ENCODE measurements at regions not wholly inside any gene's neighbourhood (a gene's known extent, or its start where the extent isn't known, plus 50 kb on each side); places are given as distances from the start of the nearest gene placed in this dataset.

GRCh38 chr3:162774613-162775100, 1278.0 kb downstream of the OTOL1 start:
- DNase-seq (no peak), ATAC-seq (no peak)
- Mint-ChIP-seq H3K4me1 (no peaks in the 10 kb centered on the region), H3K4me3 (no peak overlapping the region), H3K27me3 (no peaks in the 10 kb centered on the region), H3K36me3 (ENCODE audit: low read depth) (no peaks in the 10 kb centered on the region), H3K27ac (no peak overlapping the region)
- H3K9me3 ChIP-seq (ENCODE audit: control insufficient read depth, low read length, poor library complexity, severe bottlenecking) = no peaks in the 10 kb centered on the region

- H3K27ac Mint-ChIP-seq = no peak overlapping the region
- H3K4me3 Mint-ChIP-seq = no peak overlapping the region
- no peak for DNase-seq
- H3K9me3 ChIP-seq (ENCODE audit: control insufficient read depth, low read length, poor library complexity, severe bottlenecking) = no peaks in the 10 kb centered on the region
- no peaks in the 10 kb centered on the region for H3K27me3 Mint-ChIP-seq
- no peaks in the 10 kb centered on the region for H3K36me3 Mint-ChIP-seq (ENCODE audit: low read depth)
- no peaks in the 10 kb centered on the region for H3K4me1 Mint-ChIP-seq
- no peak for ATAC-seq
Measured at GRCh38 chr3:162776148-162776547, 1279.5 kb downstream of the OTOL1 start.

GRCh38 chr3:162777118-162777517, 1280.5 kb downstream of the OTOL1 start:
- DNase-seq (no peak), ATAC-seq (no peak)
- no peaks in the 10 kb centered on the region for H3K9me3 ChIP-seq (ENCODE audit: control insufficient read depth, low read length, poor library complexity, severe bottlenecking)
- H3K27me3 Mint-ChIP-seq = no peaks in the 10 kb centered on the region
- no peaks in the 10 kb centered on the region for H3K36me3 Mint-ChIP-seq (ENCODE audit: low read depth)
- H3K27ac Mint-ChIP-seq = no peak overlapping the region
- H3K4me1 Mint-ChIP-seq = no peaks in the 10 kb centered on the region
- no peak overlapping the region for H3K4me3 Mint-ChIP-seq

- no peak for DNase-seq
- Mint-ChIP-seq H3K4me3 (no peak overlapping the region), H3K27me3 (no peaks in the 10 kb centered on the region), H3K4me1 (no peaks in the 10 kb centered on the region), H3K36me3 (ENCODE audit: low read depth) (no peaks in the 10 kb centered on the region), H3K27ac (no peak overlapping the region)
- no peaks in the 10 kb centered on the region for H3K9me3 ChIP-seq (ENCODE audit: control insufficient read depth, low read length, poor library complexity, severe bottlenecking)
- no peak for ATAC-seq
Measured at GRCh38 chr3:162780313-162780712, 1283.7 kb downstream of the OTOL1 start.

GRCh38 chr3:162799910-162800309, 1303.3 kb downstream of the OTOL1 start:
- Mint-ChIP-seq H3K27ac (no peak overlapping the region), H3K4me3 (no peak overlapping the region), H3K36me3 (ENCODE audit: low read depth) (no peaks in the 10 kb centered on the region), H3K4me1 (no peaks in the 10 kb centered on the region), H3K27me3 (no peaks in the 10 kb centered on the region)
- no peak for ATAC-seq
- DNase-seq = no peak
- no peaks in the 10 kb centered on the region for H3K9me3 ChIP-seq (ENCODE audit: control insufficient read depth, low read length, poor library complexity, severe bottlenecking)

GRCh38 chr3:162802228-162802965, 1305.8 kb downstream of the OTOL1 start:
- no peaks in the 10 kb centered on the region for H3K27me3 Mint-ChIP-seq
- H3K4me1 Mint-ChIP-seq = no peaks in the 10 kb centered on the region
- H3K9me3 ChIP-seq (ENCODE audit: control insufficient read depth, low read length, poor library complexity, severe bottlenecking) = no peaks in the 10 kb centered on the region
- H3K27ac Mint-ChIP-seq = no peak overlapping the region
- DNase-seq (no peak), ATAC-seq (no peak)
- H3K4me3 Mint-ChIP-seq = no peak overlapping the region
- no peaks in the 10 kb centered on the region for H3K36me3 Mint-ChIP-seq (ENCODE audit: low read depth)

GRCh38 chr3:162810776-162811175, 1314.2 kb downstream of the OTOL1 start:
- H3K27me3 Mint-ChIP-seq = no peaks in the 10 kb centered on the region
- H3K36me3 Mint-ChIP-seq (ENCODE audit: low read depth) = no peaks in the 10 kb centered on the region
- H3K27ac Mint-ChIP-seq = no peak overlapping the region
- DNase-seq (no peak), ATAC-seq (no peak)
- no peaks in the 10 kb centered on the region for H3K4me1 Mint-ChIP-seq
- no peak overlapping the region for H3K4me3 Mint-ChIP-seq
- H3K9me3 ChIP-seq (ENCODE audit: control insufficient read depth, low read length, poor library complexity, severe bottlenecking) = no peaks in the 10 kb centered on the region

GRCh38 chr3:162842549-162843216, 1346.1 kb downstream of the OTOL1 start:
- no peak for ATAC-seq
- H3K9me3 ChIP-seq (ENCODE audit: control insufficient read depth, low read length, poor library complexity, severe bottlenecking) = no peaks in the 10 kb centered on the region
- no peak overlapping the region for H3K27ac Mint-ChIP-seq
- H3K27me3 Mint-ChIP-seq = no peaks in the 10 kb centered on the region
- H3K4me1 Mint-ChIP-seq = no peaks in the 10 kb centered on the region
- no peaks in the 10 kb centered on the region for H3K36me3 Mint-ChIP-seq (ENCODE audit: low read depth)
- no peak overlapping the region for H3K4me3 Mint-ChIP-seq
- no peak for DNase-seq

GRCh38 chr3:162845918-162846317, 1349.3 kb downstream of the OTOL1 start:
- no peaks in the 10 kb centered on the region for H3K36me3 Mint-ChIP-seq (ENCODE audit: low read depth)
- no peak overlapping the region for H3K27ac Mint-ChIP-seq
- no peaks in the 10 kb centered on the region for H3K27me3 Mint-ChIP-seq
- no peaks in the 10 kb centered on the region for H3K9me3 ChIP-seq (ENCODE audit: control insufficient read depth, low read length, poor library complexity, severe bottlenecking)
- H3K4me3 Mint-ChIP-seq = no peak overlapping the region
- DNase-seq (no peak), ATAC-seq (no peak)
- no peaks in the 10 kb centered on the region for H3K4me1 Mint-ChIP-seq

- no peaks in the 10 kb centered on the region for H3K27me3 Mint-ChIP-seq
- ATAC-seq (no peak), DNase-seq (no peak)
- no peaks in the 10 kb centered on the region for H3K4me1 Mint-ChIP-seq
- no peak overlapping the region for H3K4me3 Mint-ChIP-seq
- no peak overlapping the region for H3K27ac Mint-ChIP-seq
- H3K36me3 Mint-ChIP-seq (ENCODE audit: low read depth) = no peaks in the 10 kb centered on the region
- no peaks in the 10 kb centered on the region for H3K9me3 ChIP-seq (ENCODE audit: control insufficient read depth, low read length, poor library complexity, severe bottlenecking)
Measured at GRCh38 chr3:162847511-162847910, 1350.9 kb downstream of the OTOL1 start.

- Mint-ChIP-seq H3K27ac (no peak overlapping the region), H3K36me3 (ENCODE audit: low read depth) (no peaks in the 10 kb centered on the region), H3K4me1 (no peaks in the 10 kb centered on the region), H3K4me3 (no peak overlapping the region), H3K27me3 (no peaks in the 10 kb centered on the region)
- ATAC-seq = no peak
- no peaks in the 10 kb centered on the region for H3K9me3 ChIP-seq (ENCODE audit: control insufficient read depth, low read length, poor library complexity, severe bottlenecking)
- no peak for DNase-seq
Measured at GRCh38 chr3:162863579-162863978, 1367.0 kb downstream of the OTOL1 start.

GRCh38 chr3:162865466-162865865, 1368.9 kb downstream of the OTOL1 start:
- H3K27me3 Mint-ChIP-seq = no peaks in the 10 kb centered on the region
- H3K9me3 ChIP-seq (ENCODE audit: control insufficient read depth, low read length, poor library complexity, severe bottlenecking) = no peaks in the 10 kb centered on the region
- H3K27ac Mint-ChIP-seq = no peak overlapping the region
- no peak for DNase-seq
- no peak for ATAC-seq
- no peaks in the 10 kb centered on the region for H3K36me3 Mint-ChIP-seq (ENCODE audit: low read depth)
- H3K4me3 Mint-ChIP-seq = no peak overlapping the region
- H3K4me1 Mint-ChIP-seq = no peaks in the 10 kb centered on the region

- ATAC-seq (no peak), DNase-seq (no peak)
- Mint-ChIP-seq H3K4me3 (no peak overlapping the region), H3K27ac (no peak overlapping the region), H3K4me1 (no peaks in the 10 kb centered on the region), H3K27me3 (no peaks in the 10 kb centered on the region), H3K36me3 (ENCODE audit: low read depth) (no peaks in the 10 kb centered on the region)
- no peaks in the 10 kb centered on the region for H3K9me3 ChIP-seq (ENCODE audit: control insufficient read depth, low read length, poor library complexity, severe bottlenecking)
Measured at GRCh38 chr3:162879021-162879562, 1382.5 kb downstream of the OTOL1 start.

- no peak for ATAC-seq
- no peak overlapping the region for H3K27ac Mint-ChIP-seq
- no peak for DNase-seq
- H3K27me3 Mint-ChIP-seq = no peaks in the 10 kb centered on the region
- H3K4me3 Mint-ChIP-seq = no peak overlapping the region
- H3K36me3 Mint-ChIP-seq (ENCODE audit: low read depth) = no peaks in the 10 kb centered on the region
- H3K4me1 Mint-ChIP-seq = no peaks in the 10 kb centered on the region
- no peaks in the 10 kb centered on the region for H3K9me3 ChIP-seq (ENCODE audit: control insufficient read depth, low read length, poor library complexity, severe bottlenecking)
Measured at GRCh38 chr3:162884373-162884772, 1387.8 kb downstream of the OTOL1 start.
